Astrocyte (in vitro differentiated cells and primary cell): ENCODE measurements at regions not wholly inside any gene's neighbourhood (a gene's known extent, or its start where the extent isn't known, plus 50 kb on each side); places are given as distances from the start of the nearest gene placed in this dataset.

ENCODE experiments used
- CTCF ChIP-seq: IDR thresholded peaks from 2 replicates; pipeline ENCODE4 v1.5.1; 2011; ENCODE audit warnings: low read depth, mild to moderate bottlenecking, inconsistent platforms, low read length, moderate library complexity; ENCODE audit not compliant: insufficient read depth
- EZH2 ChIP-seq: IDR thresholded peaks from 2 replicates; pipeline ENCODE4 v1.6.1; 2012; ENCODE audit warnings: mild to moderate bottlenecking, low read length, inconsistent platforms; ENCODE audit not compliant: insufficient read depth

GRCh38 chr10:123562811-123563580 lies 103.2 kb upstream of the GPR26 start:
- TF ChIP-seq CTCF (no peak), EZH2 (no peak)
